SU-DHL-6 (cell line): ENCODE measurements at regions not wholly inside any gene's neighbourhood (a gene's known extent, or its start where the extent isn't known, plus 50 kb on each side); places are given as distances from the start of the nearest gene placed in this dataset.
A peak's percentile ranks its signal among the peaks of the same experiment; 100 is the strongest.
"Not testable (repeated sequence)": the region's sequence is repeated elsewhere in the genome, so short reads cannot be mapped to it uniquely, and the experiment has no call there.

Source experiments
- H2AFZ ChIP-seq: fragments of 200-600 bp; sonication (generic); 2 replicates; pipeline ENCODE4 v1.6.1; 2014; ENCODE audit warnings: low read depth, mild to moderate bottlenecking, moderate library complexity, mixed read lengths, antibody characterized with exemption, low read length; ENCODE audit not compliant: severe bottlenecking
- H3F3A ChIP-seq: fragments of 200-600 bp; shearing (Covaris generic); 2 replicates; pipeline ENCODE4 v1.6.0; 2016; ENCODE audit warnings: antibody characterized with exemption, mild to moderate bottlenecking; ENCODE audit not compliant: insufficient read depth
- H3K27ac ChIP-seq: fragments of 200-600 bp; sonication (generic); 2 replicates; pipeline ENCODE4 v1.5.1; 2016; ENCODE audit warnings: low read depth, mild to moderate bottlenecking, low read length, moderate library complexity, mixed read lengths
- H3K27me3 ChIP-seq: fragments of 200-600 bp; sonication (generic), shearing (Covaris generic); 2 replicates; pipeline ENCODE4 v1.6.0; 2014; ENCODE audit warnings: mild to moderate bottlenecking, low read length
- H3K36me3 ChIP-seq: fragments of 200-600 bp; sonication (generic); 2 replicates; pipeline ENCODE4 v1.6.1; 2014; ENCODE audit warnings: mild to moderate bottlenecking, low read length, mixed read lengths
- H3K4me2 ChIP-seq: fragments of 300-600, 200-600 bp; shearing (Covaris generic), sonication (generic); 2 replicates; pipeline ENCODE4 v1.6.0; 2014; ENCODE audit warnings: low read length, low read depth, mild to moderate bottlenecking; ENCODE audit not compliant: poor library complexity, severe bottlenecking
- H3K4me3 ChIP-seq: fragments of 200-600 bp; sonication (generic); 2 replicates; pipeline ENCODE4 v1.5.1; 2014; ENCODE audit warnings: antibody characterized with exemption, low read length, mild to moderate bottlenecking, mixed read lengths; ENCODE audit not compliant: insufficient read depth, poor library complexity, severe bottlenecking
- H3K79me2 ChIP-seq: fragments of 200-600 bp; sonication (generic); 2 replicates; pipeline ENCODE4 v1.6.1; 2014; ENCODE audit warnings: mild to moderate bottlenecking, low read length, moderate library complexity; ENCODE audit not compliant: insufficient read depth
- H3K9ac ChIP-seq: fragments of 200-600 bp; sonication (generic); 2 replicates; pipeline ENCODE4 v1.7.0; 2014; ENCODE audit warnings: mild to moderate bottlenecking, low read length
- H3K9me2 ChIP-seq: fragments of 200-600 bp; sonication (generic); replicated peaks from 2 replicates; pipeline ENCODE4 v1.6.1; 2014; ENCODE audit warnings: low read length; ENCODE audit not compliant: insufficient read depth
- H3K9me3 ChIP-seq: fragments of 200-600 bp; sonication (generic); 2 replicates; pipeline ENCODE4 v1.6.1; 2014; ENCODE audit warnings: low read length, mixed read lengths; ENCODE audit not compliant: insufficient read depth
- H4K20me1 ChIP-seq: fragments of 200-600 bp; sonication (generic); 2 replicates; pipeline ENCODE4 v1.6.1; 2014; ENCODE audit warnings: low read depth, mild to moderate bottlenecking, antibody characterized with exemption, low read length, moderate library complexity, mixed read lengths
- EZH2phosphoT487 ChIP-seq: fragments of 200-600 bp; sonication (generic), shearing (Covaris generic); conservative IDR thresholded peaks from 2 replicates; pipeline ENCODE4 v1.6.1; 2018; ENCODE audit warnings: mild to moderate bottlenecking, antibody characterized with exemption, low read length, moderate library complexity, mixed read lengths
- TF ChIP-seq, protein P1 (sequence below): fragments of 200-600 bp; sonication (generic); IDR thresholded peaks from one replicate; pipeline ENCODE4 v1.5.1; 2017; ENCODE audit warnings: antibody characterized with exemption, mild to moderate bottlenecking, low read length, moderate library complexity; ENCODE audit not compliant: insufficient read depth, poor library complexity, severe bottlenecking

- Histone ChIP-seq H3K4me3 (no peak overlapping the region), H4K20me1 (no peaks in the 10 kb centered on the region), H2AFZ (no peak overlapping the region), H3K27me3 (no peaks in the 10 kb centered on the region), H3K36me3 (no peaks in the 10 kb centered on the region), H3K9me3 (no peaks in the 10 kb centered on the region), H3K27ac (no peak overlapping the region), H3K9me2 (no peaks in the 10 kb centered on the region), H3F3A (no peaks in the 10 kb centered on the region), H3K79me2 (no peaks in the 10 kb centered on the region), H3K4me2 (no peak overlapping the region), H3K9ac (no peak overlapping the region)
- TF ChIP-seq, protein P1, sequence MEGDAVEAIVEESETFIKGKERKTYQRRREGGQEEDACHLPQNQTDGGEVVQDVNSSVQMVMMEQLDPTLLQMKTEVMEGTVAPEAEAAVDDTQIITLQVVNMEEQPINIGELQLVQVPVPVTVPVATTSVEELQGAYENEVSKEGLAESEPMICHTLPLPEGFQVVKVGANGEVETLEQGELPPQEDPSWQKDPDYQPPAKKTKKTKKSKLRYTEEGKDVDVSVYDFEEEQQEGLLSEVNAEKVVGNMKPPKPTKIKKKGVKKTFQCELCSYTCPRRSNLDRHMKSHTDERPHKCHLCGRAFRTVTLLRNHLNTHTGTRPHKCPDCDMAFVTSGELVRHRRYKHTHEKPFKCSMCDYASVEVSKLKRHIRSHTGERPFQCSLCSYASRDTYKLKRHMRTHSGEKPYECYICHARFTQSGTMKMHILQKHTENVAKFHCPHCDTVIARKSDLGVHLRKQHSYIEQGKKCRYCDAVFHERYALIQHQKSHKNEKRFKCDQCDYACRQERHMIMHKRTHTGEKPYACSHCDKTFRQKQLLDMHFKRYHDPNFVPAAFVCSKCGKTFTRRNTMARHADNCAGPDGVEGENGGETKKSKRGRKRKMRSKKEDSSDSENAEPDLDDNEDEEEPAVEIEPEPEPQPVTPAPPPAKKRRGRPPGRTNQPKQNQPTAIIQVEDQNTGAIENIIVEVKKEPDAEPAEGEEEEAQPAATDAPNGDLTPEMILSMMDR, result peak; percentile 79
- TF ChIP-seq EZH2phosphoT487, result no peak
Measured at GRCh38 chr14:95774265-95775160, 60.6 kb upstream of the TCL1A start.

GRCh38 chr14:95770777-95771176 lies 56.9 kb upstream of the TCL1A start:
- Histone ChIP-seq H3K9me2 (no peaks in the 10 kb centered on the region), H3K79me2 (no peaks in the 10 kb centered on the region), H3K9ac (no peak overlapping the region), H3K27me3 (no peaks in the 10 kb centered on the region), H3K4me3 (no peak overlapping the region), H3K9me3 (no peaks in the 10 kb centered on the region), H3K27ac (no peak overlapping the region), H3K4me2 (no peak overlapping the region), H4K20me1 (no peaks in the 10 kb centered on the region), H3K36me3 (no peaks in the 10 kb centered on the region), H3F3A (no peaks in the 10 kb centered on the region), H2AFZ (no peak overlapping the region)
- TF ChIP-seq, protein P1, result no peak
- no peak for TF ChIP-seq EZH2phosphoT487

DNA sequence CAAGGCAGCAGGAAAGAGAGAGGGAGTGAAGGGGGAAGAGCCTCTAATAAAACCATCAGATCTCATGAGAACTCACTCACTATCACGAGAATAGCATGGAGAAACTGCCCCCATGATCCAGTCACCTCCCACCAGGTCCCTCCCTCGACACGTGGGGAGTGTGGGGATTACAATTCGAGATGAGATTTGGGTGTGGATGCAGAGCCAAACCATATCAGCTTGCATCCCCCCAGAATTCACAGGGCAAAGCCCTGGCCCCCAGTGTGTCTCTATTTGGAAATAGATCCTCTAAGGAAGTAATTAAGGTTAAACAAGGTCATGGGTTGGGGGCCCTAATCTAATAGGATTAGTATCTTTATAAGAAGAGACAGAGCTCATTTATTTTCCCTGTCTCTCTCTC lies 56.1 kb upstream of the TCL1A start:
- Histone ChIP-seq H2AFZ (no peak overlapping the region), H3K9me3 (no peaks in the 10 kb centered on the region), H3K36me3 (no peaks in the 10 kb centered on the region), H4K20me1 (no peaks in the 10 kb centered on the region), H3K9ac (no peak overlapping the region), H3K27ac (no peak overlapping the region), H3K27me3 (no peaks in the 10 kb centered on the region), H3K79me2 (no peaks in the 10 kb centered on the region), H3K9me2 (no peaks in the 10 kb centered on the region), H3F3A (no peaks in the 10 kb centered on the region), H3K4me3 (no peak overlapping the region), H3K4me2 (no peak overlapping the region)
- no peak for TF ChIP-seq EZH2phosphoT487
- TF ChIP-seq, protein P1, result no peak

DNA sequence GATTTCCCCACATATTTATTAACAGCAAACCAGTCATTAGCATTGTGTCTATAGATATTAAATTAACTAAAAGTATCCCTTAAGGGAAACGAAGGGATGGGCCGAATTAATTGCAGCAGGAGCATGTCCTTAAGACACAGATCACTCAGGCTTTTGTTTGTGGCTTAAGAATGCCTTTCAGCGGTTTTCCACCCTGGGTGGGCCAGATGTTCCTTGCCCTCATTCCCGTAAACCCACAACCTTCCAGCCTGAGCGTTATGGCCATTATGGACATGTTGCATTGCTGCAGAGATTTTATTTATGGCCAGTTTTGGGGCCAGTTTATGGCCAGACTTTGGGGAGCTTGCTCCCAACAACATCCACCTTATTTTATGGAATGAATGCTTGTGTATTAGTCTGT lies 55.5 kb upstream of the TCL1A start:
- H3K36me3 ChIP-seq, H3K27me3 ChIP-seq, H3K4me2 ChIP-seq, H3K9me2 ChIP-seq, H2AFZ ChIP-seq, H3K27ac ChIP-seq, H3K9me3 ChIP-seq, H3K9ac ChIP-seq, H4K20me1 ChIP-seq, H3F3A ChIP-seq, H3K4me3 ChIP-seq, H3K79me2 ChIP-seq: not testable (repeated sequence)
